Anterior cingulate cortex (tissue), 58 donors: ENCODE measurements at regions not wholly inside any gene's neighbourhood (a gene's known extent, or its start where the extent isn't known, plus 50 kb on each side); places are given as distances from the start of the nearest gene placed in this dataset.
"Not testable (repeated sequence)": the region's sequence is repeated elsewhere in the genome, so short reads cannot be mapped to it uniquely, and the experiment has no call there.

ENCODE experiments used
- DNase-seq, 58 donors: peaks; one replicate each; lab custom pipeline; 2025; lab: John Stamatoyannopoulos, UW

DNA sequence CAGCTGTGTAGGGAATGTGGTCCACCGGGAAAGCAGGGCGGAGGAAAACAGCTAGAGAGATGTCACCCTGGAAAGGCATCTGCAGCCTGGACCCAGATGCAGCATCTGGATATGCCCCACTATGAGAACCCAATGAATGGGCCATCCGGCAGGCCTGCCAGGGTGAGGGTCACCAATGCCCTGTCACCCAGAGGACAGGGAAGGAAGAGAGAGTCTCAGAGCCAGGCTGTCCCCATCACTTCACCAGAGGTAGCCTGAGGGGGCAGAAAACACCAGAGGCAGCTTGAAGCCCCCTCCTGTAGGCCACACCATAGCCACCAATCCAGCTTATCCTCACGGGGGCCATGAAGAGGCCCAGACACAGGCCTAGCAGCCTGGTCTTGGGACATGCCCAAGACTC lies 118.8 kb downstream of the TUBA3C start:
- DNase-seq = no peak

DNA sequence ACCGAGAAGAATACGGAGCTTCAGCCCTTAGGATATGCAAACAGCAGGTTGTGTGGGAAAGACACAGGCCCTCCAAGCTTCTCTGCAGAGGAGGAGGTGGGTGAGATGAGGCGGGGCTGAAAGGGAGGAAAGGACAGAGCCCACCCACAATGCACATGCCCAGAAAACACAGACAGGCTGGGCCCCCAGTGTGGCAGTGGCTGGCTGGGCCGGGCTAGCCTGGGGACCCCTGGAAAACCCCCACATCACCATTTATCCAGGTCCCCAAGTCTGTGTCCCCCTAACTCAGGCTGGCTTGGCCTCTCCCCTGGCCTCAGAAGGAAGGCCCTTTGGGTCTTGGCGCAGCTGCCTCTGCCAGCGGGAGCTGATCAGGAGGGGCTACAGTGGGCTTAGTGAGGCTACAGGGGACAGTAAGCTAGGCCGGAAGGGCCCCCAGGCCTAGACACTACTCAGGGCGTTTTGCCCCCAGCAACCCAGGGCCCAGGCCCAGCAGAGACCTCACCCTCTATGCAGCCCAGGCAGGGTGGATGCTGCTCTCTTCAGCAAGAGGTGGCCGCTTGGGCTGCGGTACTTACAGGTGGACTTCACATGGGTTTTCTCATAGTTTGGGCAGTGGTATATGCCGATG lies 119.5 kb downstream of the TUBA3C start:
- no peak for DNase-seq

DNA sequence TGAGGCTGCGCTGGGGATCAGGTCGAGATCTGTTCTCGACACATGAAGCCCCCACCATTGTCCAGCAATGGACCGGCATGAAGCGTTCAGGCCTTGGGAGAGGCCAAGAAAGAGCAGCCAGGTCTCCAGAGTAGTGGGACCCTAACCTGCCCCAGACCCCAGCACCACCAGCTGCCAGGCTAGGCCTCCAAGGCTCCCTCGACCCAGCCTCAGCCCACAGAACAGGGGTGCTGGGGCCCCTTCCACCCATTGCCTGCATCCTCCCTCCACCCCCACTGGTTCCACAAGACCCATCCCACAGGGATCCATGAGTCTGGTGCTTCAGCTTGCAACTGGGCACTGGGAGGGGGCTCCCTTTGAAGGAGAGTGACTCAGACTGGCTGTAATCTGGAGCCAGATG lies 120.3 kb downstream of the TUBA3C start:
- DNase-seq = no peak

DNA sequence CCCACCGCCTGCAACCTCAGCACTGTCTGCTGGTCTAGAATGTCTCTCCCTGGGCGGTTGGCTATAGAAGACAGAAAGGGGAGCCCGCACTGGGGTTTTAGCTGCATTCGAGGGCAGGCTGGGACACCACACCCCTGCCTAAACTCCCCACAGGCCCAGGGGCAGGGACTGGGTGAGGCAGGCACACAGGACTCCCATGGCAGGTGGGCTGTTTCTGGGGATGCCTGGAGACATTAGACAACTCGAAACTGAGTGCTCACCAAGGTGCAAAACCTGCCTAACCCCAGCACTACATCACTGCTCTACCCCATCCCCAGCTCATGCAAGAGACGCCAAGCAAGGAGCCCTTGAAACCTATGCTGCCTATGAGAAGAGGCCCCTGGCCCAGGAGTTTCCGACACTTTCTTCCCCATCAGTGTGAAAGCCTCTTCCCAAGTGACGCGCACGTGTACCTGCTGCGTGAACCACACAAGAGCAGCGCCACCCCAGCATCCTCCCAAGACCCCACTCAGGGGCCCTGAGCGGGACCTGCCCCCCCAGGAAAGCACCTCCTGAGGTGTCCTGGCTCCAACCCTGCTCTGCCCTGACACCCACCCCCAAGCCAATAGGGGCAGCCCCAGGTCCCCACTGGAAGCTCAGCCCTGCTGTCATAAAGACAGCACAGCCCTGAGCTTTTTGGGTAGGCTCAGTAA lies 121.2 kb downstream of the TUBA3C start:
- no peak for DNase-seq

DNA sequence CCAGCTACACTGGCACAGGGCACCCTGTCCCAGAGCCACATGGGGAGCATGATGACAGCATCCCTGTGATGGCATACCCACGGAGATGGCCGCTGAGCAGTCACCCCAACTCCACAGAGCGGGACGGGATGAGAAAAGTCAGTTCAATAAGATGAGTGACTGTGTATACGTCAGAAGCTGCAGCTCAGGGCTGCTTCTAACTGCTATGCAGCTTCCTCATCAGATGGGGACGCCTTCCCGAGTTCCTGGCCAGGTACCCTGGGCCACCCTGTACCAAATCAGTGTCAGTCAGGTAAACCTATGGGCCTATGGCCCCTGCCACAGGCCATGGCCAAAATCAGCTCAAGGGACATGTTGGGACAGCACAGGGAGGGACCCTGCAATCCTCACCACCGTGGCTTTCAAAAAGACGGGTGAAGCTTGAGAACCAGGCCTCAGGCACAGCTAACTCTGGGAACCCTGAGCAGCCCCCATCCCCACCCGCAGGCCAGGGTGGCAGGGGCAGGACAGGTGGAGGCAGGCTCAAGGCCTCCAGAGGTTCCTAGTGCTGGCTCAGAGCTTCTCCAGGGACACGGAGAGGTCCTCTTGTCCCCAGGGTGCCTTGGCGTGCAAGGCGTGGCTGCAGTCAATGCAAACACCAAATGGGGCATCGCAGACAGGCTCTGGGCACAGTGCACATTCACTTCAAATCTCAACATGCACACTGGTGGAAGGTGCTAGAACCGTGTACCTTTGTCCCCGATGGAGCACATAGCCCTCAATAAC lies 122.4 kb downstream of the TUBA3C start:
- no peak for DNase-seq

DNA sequence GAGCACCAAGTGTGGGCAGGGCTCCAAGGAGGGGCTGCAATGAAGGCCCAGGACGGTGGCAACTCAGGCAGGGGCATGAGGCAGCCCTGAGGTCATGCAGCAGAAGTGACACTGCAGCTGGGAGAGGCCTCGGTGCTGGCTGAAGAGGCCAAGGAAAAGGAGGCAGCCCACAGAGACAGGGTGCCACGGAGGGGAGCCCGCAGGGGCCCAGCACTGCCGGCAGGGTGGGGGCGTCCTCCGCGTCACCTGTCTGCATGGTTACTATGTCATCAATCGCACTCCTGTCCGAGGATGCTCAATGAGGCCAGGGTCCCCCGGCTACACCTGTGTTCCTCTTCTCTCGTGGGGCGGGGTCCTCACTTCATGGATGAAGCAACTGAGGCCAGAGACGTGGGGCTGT lies 123.1 kb downstream of the TUBA3C start:
- DNase-seq = no peak

DNA sequence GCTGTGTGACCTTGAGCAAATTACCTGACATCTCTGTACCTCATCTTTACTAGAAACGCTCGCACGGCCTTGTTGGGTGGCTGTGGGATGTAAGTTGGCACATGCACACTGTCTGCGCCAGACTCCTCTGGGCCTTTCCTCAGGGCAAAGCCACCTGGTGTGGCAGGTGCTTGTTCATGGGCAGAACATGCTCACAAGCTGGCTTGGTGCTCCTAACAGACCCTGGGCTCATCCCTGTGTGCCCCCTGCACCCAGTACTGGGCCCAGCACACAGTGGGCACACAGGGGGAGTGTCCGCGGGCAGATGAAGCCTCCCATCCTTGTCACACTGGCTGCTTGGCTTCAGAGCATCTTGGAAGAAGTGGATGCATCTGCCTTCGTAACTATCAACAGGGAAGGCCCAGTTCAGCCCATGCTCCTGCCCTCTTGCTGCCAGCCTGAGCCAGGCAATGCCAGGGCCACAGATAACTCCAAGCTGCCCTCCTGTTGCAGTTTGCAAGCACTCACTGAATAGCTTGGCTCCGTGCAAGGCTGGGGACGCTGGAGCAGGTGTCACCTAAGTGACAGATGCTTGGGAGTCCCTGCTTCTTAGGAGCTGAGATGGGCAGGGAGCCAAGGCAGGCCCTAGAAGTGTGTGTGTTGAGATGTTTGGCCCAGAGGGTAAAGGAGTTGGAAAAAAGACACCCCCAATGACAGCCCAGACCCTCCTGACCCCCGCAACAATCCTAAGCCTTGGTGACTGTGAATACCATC lies 123.9 kb downstream of the TUBA3C start:
- DNase-seq = no peak

DNA sequence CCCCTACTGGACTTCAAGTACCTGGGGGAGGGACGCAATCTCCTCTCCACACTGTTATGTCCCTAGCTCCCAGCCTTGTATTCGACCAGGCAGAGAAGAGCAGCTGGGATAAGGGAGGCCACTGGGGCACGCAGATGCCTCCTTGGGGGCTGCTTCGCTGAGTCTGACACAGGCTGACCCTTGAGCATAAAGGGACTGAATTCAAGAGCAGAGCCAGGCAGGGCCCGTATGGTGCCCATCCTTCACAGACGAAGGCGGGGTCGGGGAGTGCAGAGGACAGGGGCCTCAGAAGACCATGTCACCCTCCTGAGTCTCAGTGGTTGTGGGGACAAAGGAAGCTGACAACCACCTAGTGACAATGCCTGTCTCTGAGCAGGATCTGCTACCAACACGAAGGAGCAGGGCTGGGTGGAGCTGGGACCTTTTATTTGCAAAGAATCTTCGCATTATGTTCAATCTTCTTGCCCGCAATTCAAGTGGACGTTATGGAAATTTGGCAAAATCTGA lies 124.6 kb downstream of the TUBA3C start:
- DNase-seq = no peak

DNA sequence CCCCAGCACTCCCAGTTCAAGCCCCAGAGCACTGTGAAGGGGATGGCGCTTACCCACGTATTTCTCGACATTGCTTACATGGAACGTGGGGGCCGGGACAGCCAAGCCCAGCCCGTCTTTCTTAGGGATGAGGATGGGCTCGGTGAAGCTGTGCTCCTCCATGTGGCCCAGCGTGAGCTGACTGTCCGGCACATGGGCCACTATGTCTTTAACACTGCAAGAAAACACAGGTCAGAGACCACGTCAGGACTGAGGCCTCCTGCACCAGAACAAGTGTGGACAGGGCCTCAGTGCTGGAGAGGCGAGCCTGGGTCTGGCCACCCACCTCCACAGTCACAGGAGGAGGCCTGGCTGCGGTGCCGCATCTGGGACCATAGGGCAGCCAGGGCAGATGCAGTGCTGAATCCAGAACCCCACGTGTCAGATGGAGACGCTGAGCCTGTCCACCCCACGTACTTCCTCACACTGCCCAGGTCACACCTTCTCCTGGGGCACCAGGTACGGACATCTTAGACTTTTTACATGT lies 125.2 kb downstream of the TUBA3C start:
- no peak for DNase-seq

DNA sequence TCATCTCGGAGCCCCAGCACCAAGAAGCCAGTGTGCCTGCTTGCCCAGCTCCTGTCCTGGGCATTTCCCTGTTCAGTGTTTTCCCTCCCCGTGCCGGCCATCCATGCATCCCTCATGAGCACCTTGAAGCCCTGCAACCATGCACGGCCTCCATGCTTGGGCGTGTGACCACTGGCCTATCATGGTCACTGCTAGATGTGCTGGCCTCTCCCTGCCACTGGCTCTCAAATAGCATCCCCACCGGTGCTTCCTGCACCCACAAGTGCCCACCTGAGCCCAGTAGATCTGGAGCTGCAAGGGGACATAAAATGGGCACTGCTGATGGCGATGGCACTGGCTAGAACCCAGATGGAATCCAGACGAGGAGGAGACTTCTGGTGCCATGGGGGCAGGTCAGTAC lies 126.0 kb downstream of the TUBA3C start:
- DNase-seq = no peak

DNA sequence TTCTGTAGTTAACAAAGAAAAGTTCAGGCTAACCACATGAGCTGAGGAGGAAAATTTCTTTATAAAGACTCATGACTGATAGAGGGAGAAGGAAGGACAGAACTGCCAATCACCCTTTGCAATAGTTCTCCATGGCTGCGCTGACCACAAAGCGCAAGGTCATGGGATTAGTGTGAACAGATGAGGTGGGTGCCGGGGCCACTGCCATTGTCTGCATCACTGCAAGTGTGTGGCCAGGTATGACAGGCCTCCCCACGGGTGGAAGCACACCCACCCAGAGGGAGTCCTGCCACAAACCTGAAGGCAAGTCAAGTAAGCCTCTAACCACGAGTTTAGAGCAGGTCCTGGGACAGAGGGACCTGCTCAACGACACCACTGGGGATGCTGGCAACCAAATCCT lies 128.1 kb downstream of the TUBA3C start:
- no peak for DNase-seq

DNA sequence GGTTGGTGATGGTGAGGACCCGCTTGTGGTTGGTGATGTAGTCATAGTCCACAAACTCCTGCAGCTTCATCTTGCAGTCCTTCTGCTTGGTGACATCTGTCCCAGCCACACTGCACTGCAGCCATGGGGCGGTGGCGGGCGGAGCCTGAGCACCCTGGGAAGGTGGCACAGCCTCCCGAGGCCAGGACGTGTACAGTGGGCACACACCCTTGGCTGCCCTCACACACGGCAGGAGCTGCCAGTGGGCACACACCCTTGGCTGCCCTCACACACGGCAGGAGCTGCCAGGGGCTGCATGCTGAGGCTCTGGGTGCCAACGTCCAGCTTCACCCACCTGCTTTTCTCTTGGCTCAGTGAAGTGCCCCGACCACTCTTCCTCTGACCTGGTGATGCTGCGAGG lies 128.7 kb downstream of the TUBA3C start:
- DNase-seq = no peak

DNA sequence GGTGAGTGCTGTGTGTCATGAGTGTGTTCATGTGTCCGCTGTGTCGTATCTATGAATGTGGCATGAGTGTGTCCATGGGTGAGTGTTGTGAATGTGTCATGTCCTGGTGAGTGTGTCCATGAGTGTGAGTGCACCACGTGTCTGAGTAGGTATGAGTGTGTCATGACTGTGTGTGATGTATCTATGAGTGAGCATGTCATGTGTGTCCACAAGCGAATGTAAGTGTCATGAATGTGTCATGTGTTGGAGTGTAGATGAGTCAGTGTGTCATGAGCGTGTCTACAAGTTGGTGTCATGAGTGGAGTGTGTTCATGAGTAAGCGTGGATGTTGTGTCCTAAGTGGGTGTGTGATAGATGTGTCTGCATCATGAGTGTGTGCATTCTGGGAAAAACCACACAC lies 129.4 kb downstream of the TUBA3C start:
- no peak for DNase-seq

DNA sequence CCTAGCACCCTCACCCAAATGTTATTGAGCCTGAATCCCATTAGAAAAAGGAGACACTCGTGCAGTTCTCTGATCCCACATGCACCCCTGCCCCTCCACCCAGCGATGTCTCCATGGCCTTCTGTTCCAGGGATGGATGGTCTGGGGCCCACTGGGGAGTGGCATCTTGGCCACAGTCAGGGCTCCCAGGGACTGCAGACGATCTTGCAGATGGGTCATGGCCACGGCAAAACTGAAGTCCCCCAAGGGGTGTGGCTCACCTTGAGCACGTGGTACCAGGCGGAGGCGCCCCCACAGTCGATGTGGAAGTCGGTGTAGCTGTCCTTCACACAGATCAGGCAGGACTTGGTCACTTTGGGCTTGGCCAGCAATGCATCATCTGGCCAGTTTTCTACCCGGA lies 130.7 kb downstream of the TUBA3C start:
- DNase-seq = no peak

DNA sequence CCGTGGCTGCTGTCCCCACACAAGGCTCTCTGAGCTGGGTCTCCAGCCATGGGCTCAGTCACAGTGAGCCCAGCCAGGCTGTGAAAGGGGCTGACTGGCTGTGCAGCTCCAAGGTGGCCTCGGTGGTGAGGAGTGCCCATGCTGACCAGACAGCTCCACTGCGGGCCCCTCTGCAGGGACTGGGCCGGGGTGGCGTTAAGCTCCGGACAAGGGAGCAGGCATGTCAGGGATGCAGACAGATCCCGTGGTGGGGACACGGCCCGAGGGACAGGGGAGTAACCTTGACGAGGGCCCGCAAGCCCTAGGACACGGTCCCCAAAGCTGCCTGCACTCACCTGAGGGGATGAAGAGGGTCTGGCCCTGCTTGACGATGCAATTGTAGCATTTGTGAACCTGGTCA lies 132.0 kb downstream of the TUBA3C start:
- DNase-seq = not testable (repeated sequence)

DNA sequence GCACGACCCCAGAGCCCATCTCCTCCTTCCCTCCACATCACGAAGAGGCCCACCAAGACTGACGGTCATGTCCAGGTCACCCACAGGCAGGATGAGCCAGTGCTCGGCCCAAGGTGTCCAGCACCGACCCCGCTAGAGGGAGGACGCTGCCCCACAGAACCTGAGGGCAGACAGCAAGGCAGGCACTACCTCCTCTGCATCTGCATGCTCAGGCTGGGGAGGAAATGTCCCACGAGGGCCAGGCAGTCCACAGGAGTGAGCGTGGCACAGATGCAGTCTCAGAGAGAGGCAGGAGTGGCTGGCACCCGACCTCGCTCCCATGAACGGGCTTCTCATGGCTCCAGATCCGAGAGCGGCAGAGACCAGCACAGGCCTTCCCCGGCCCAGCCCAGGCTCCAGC lies 133.2 kb downstream of the TUBA3C start:
- DNase-seq = no peak

DNA sequence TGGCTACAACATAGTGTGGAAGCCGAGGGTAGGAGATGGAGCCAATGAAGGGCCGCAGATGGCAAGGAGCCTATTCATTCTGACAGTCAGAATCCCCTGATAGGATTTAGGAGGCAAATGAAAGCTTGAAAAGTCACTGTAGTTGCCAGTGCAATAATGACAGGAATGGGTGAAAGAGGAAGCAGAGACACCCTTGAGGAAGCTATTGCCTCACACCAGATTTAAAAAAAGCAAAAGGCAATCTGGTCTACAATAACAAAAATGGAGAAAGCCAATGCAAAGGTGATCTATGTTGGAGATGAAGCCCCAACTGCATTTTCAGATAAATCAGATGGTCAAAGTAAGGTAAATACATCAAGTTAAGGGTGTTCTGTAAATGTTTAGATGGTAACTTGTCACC lies 158.5 kb downstream of the TUBA3C start:
- no peak for DNase-seq

DNA sequence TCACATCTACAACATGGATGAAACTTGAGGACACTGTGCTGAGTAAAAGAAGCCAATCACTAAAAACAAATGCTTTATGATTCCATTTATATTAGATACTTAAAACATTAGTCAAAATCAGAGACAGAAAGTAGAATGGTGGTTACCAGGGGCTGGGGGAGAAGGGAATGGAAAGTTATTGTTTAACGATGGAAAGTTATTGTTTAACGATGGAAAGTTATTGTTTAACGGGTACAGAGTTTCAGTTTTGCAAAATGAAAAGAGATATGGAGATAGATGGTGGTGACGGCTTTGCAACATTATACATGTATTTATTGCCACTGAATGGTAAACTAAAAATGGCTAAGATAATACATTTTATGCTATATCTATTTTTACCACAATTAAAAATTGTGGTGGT lies 160.6 kb downstream of the TUBA3C start:
- DNase-seq = no peak

DNA sequence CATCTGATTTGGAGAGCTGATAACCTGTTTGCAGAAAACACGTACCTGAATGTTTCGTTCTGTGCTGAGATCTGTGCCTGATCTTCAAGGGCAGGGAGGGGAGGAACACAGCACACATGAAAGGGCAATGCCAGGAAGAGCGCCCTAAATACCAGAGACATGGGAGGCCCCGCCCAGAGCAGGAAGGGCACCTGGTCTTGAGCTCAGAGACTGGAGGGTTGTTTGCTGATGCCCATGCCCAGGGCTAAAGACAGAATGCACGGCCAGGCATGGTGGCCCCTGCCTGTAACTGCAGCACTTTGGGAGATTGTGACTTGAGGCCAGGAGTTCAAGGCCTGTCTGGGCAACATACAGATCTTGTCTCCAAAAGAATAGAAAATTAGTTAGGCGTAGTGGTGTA lies 183.2 kb downstream of the TUBA3C start:
- no peak for DNase-seq

DNA sequence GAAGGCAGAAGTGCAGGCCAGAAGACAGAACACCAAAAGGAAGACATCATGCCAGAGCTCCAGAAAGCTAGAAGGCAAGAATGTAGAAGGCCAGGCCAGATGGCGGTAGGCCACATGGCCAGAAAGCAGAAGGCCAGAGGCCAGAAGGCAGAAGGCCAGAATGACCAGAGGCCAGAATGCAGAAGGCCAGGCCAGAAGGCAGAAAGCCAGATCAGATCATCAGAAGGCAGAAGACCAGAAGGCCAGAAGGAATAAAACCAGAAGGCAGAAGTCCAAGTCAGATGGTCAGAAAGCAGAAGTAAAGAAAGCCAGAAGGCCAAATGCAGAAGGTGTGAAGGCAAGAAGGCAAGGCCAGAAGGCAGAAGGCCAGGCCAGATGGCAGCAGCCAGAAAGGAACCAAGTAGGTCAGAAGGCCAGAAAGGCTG lies 185.0 kb downstream of the TUBA3C start:
- DNase-seq = no peak

DNA sequence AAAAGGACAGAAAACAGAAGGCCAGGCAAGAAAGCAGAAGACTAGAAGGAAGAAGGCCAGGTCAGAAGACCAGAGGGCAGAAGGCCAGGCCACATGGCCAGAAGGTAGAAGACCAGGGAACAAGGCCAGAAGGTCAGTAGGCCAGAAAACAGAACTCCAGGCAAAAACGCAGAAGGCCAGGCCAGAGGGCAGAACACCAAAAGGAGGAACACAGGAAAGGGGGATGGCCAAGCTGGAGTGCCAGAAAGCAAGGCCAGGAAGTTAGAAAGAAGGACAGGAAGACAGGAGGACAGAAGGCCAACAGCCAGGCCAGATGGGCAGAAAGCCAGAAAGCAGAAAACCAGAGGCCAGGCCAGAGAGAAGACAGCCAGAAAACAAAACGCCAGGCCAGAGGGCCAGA lies 185.4 kb downstream of the TUBA3C start:
- no peak for DNase-seq
